Neuronal stem cell (in vitro differentiated cells): ENCODE measurements at regions not wholly inside any gene's neighbourhood (a gene's known extent, or its start where the extent isn't known, plus 50 kb on each side); places are given as distances from the start of the nearest gene placed in this dataset.

Experiments used
- DNase-seq: peaks from one replicate; pipeline ENCODE4 v3.0.0-alpha.2; 2013; ENCODE audit warnings: low spot score
- H2AFZ ChIP-seq: one replicate; pipeline ENCODE4 v1.6.1; 2013; ENCODE audit warnings: mild to moderate bottlenecking, low read length, inconsistent platforms
- H2AK5ac ChIP-seq: 2 replicates; pipeline ENCODE4 v1.6.1; 2013; ENCODE audit warnings: low read depth, mild to moderate bottlenecking, inconsistent platforms, low read length, moderate library complexity, mixed read lengths
- H2BK120ac ChIP-seq: 2 replicates; pipeline ENCODE4 v1.6.1; 2013; ENCODE audit warnings: low read depth, mild to moderate bottlenecking, inconsistent platforms, low read length, moderate library complexity, mixed read lengths
- H2BK12ac ChIP-seq: one replicate; pipeline ENCODE4 v1.6.1; 2013; ENCODE audit warnings: low read length, inconsistent platforms
- H2BK15ac ChIP-seq: 2 replicates; pipeline ENCODE4 v1.6.1; 2013; ENCODE audit warnings: mild to moderate bottlenecking, low read length, inconsistent platforms, mixed read lengths
- H2BK5ac ChIP-seq: one replicate; pipeline ENCODE4 v1.6.1; 2013; ENCODE audit warnings: inconsistent platforms, mild to moderate bottlenecking, low read length, moderate library complexity
- H3K14ac ChIP-seq: one replicate; pipeline ENCODE4 v1.6.1; 2013; ENCODE audit warnings: low read length, inconsistent platforms
- H3K18ac ChIP-seq: 2 replicates; pipeline ENCODE4 v1.6.1; 2013; ENCODE audit warnings: low read length, inconsistent platforms
- H3K23ac ChIP-seq: 2 replicates; pipeline ENCODE4 v1.6.1; 2013; ENCODE audit warnings: low read depth, mild to moderate bottlenecking, mixed read lengths, low read length, inconsistent platforms; ENCODE audit not compliant: poor library complexity
- H3K27ac ChIP-seq: replicated peaks from 3 replicates; pipeline ENCODE4 v1.5.1; 2013; ENCODE audit warnings: low read length, inconsistent platforms
- H3K27me3 ChIP-seq, 3 experiments: 2 replicates each; pipeline ENCODE4 v1.6.1; 2013; ENCODE audit warnings: low read length in 3 of 3, mild to moderate bottlenecking in 2 of 3, inconsistent platforms in 1 of 3, low read depth in 1 of 3, mixed read lengths in 1 of 3, moderate library complexity in 1 of 3; ENCODE audit not compliant: control insufficient read depth in 3 of 3, insufficient read depth in 3 of 3
- H3K36me3 ChIP-seq, 2 donors: replicated peaks in 1 of 2; 2 replicates each; pipeline ENCODE4 v1.6.1; 2013; ENCODE audit warnings: low read length in 2 of 2; ENCODE audit not compliant: control insufficient read depth in 2 of 2, insufficient read depth in 2 of 2
- H3K4ac ChIP-seq: 2 replicates; pipeline ENCODE4 v1.6.1; 2013; ENCODE audit warnings: inconsistent platforms, mild to moderate bottlenecking, low read length, moderate library complexity
- H3K4me1 ChIP-seq, 2 donors: 1 replicate in 1 of 2; 2 replicates in 1 of 2; pipeline ENCODE4 v1.6.1; 2013; ENCODE audit warnings: low read length in 2 of 2, low read depth in 1 of 2; ENCODE audit not compliant: control insufficient read depth in 2 of 2, insufficient read depth in 1 of 2
- H3K4me2 ChIP-seq: one replicate; pipeline ENCODE4 v1.6.1; 2013; ENCODE audit warnings: mild to moderate bottlenecking, low read length, inconsistent platforms; ENCODE audit not compliant: insufficient read depth, poor library complexity, severe bottlenecking
- H3K4me3 ChIP-seq, 2 donors: 2 replicates each; pipeline ENCODE4 v1.5.1; 2013; ENCODE audit warnings: low read length in 2 of 2, mild to moderate bottlenecking in 2 of 2, inconsistent platforms in 1 of 2, moderate library complexity in 1 of 2
- H3K79me1 ChIP-seq: one replicate; pipeline ENCODE4 v1.6.1; 2013; ENCODE audit warnings: low read depth, mild to moderate bottlenecking, inconsistent platforms, low read length, moderate library complexity
- H3K9ac ChIP-seq: one replicate; pipeline ENCODE4 v1.6.1; 2013; ENCODE audit warnings: mild to moderate bottlenecking, low read depth, low read length, inconsistent platforms; ENCODE audit not compliant: poor library complexity
- H3K9me3 ChIP-seq, 2 donors: replicated peaks in 1 of 2; 2 replicates each; pipeline versions ENCODE3 to v1.6.1; 2013; ENCODE audit warnings: low read length in 2 of 2, mild to moderate bottlenecking in 2 of 2, inconsistent platforms in 1 of 2, low read depth in 1 of 2, mixed read lengths in 1 of 2, moderate library complexity in 1 of 2; ENCODE audit not compliant: control insufficient read depth in 2 of 2, insufficient read depth in 1 of 2
- H4K8ac ChIP-seq: one replicate; pipeline ENCODE4 v1.6.1; 2013; ENCODE audit warnings: low read depth, mild to moderate bottlenecking, inconsistent platforms, low read length, moderate library complexity
- H4K91ac ChIP-seq: one replicate; pipeline ENCODE4 v1.6.1; 2013; ENCODE audit warnings: low read length, low read depth, mild to moderate bottlenecking, inconsistent platforms; ENCODE audit not compliant: poor library complexity
- WGBS, 2 donors: extraction: QIAGEN DNeasy Blood & Tissue Kit; methylation state at CpG; one replicate each; pipeline ENCODE4 v1.1.7; 2013; ENCODE audit warnings: missing lambda C conversion rate in 2 of 2, mixed read lengths in 1 of 2; ENCODE audit not compliant: insufficient read length in 2 of 2, insufficient replicate concordance in 1 of 2; ENCODE audit errors: extremely low coverage in 2 of 2; 5-methylcytosine and 5-hydroxymethylcytosine counted together

- H3K79me1 ChIP-seq: no peaks in the 10 kb centered on the region
- H3K14ac ChIP-seq: no peak overlapping the region
- no peaks in the 10 kb centered on the region for H3K36me3 ChIP-seq
- H4K8ac ChIP-seq: no peak overlapping the region
- no peak overlapping the region for H3K27ac ChIP-seq
- no peaks in the 10 kb centered on the region for H3K27me3 ChIP-seq
- no peak overlapping the region for H3K4me2 ChIP-seq
- no peak overlapping the region for H2BK15ac ChIP-seq
- no peak overlapping the region for H3K9ac ChIP-seq
- no peak overlapping the region for H2BK12ac ChIP-seq
- H3K23ac ChIP-seq: no peak overlapping the region
- H2AK5ac ChIP-seq: no peak overlapping the region
- peaks cover 0 to 3% of the 10 kb centered on the region in 2 donors for H3K4me1 ChIP-seq
- no peak overlapping the region for H2AFZ ChIP-seq
- H2BK5ac ChIP-seq: no peak overlapping the region
- H3K4me3 ChIP-seq: no peak overlapping the region
- H3K9me3 ChIP-seq: no peaks in the 10 kb centered on the region
- H2BK120ac ChIP-seq: no peak overlapping the region
- WGBS, 2 donors: no CpG with 5 or more reads among the region's 4 CpGs
- no peak for DNase-seq
- H3K18ac ChIP-seq: no peak overlapping the region
- H3K4ac ChIP-seq: no peak overlapping the region
- no peak overlapping the region for H4K91ac ChIP-seq
Observed at GRCh38 chr6:10250655-10251220, 164.1 kb downstream of the TFAP2A start.

- H2BK15ac ChIP-seq: no peak overlapping the region
Observed at GRCh38 chr6:10248378-10248843, 166.5 kb downstream of the TFAP2A start.

GRCh38 chr6:10237298-10238038 lies 177.4 kb downstream of the TFAP2A start:
- H3K36me3 ChIP-seq: no peaks in the 10 kb centered on the region
- H2AK5ac ChIP-seq: no peak overlapping the region
- H2BK15ac ChIP-seq: no peak overlapping the region
- H3K27ac ChIP-seq: no peak overlapping the region
- no peak for DNase-seq
- no peak overlapping the region for H3K23ac ChIP-seq
- H4K91ac ChIP-seq: no peak overlapping the region
- no peak overlapping the region for H3K4me3 ChIP-seq
- H3K4me2 ChIP-seq: no peak overlapping the region
- H3K4me1 ChIP-seq: no peaks in the 10 kb centered on the region
- no CpG with 5 or more reads among the region's 10 CpGs for WGBS, 2 donors
- H2BK5ac ChIP-seq: no peak overlapping the region
- H2AFZ ChIP-seq: no peak overlapping the region
- H2BK120ac ChIP-seq: no peak overlapping the region
- H3K27me3 ChIP-seq: no peaks in the 10 kb centered on the region
- no peak overlapping the region for H2BK12ac ChIP-seq
- H3K9ac ChIP-seq: no peak overlapping the region
- H3K79me1 ChIP-seq: no peaks in the 10 kb centered on the region
- no peak overlapping the region for H3K18ac ChIP-seq
- H3K14ac ChIP-seq: no peak overlapping the region
- H4K8ac ChIP-seq: no peak overlapping the region
- no peaks in the 10 kb centered on the region for H3K9me3 ChIP-seq
- no peak overlapping the region for H3K4ac ChIP-seq

More at GRCh38 chr6:10248378-10248843, 166.5 kb downstream of the TFAP2A start:
- no CpG with 5 or more reads among the region's 7 CpGs for WGBS, 2 donors
- no peaks in the 10 kb centered on the region for H3K27me3 ChIP-seq
- H2BK5ac ChIP-seq: no peak overlapping the region
- H3K4ac ChIP-seq: no peak overlapping the region
- no peaks in the 10 kb centered on the region for H3K9me3 ChIP-seq
- no peak overlapping the region for H3K4me3 ChIP-seq
- H2BK12ac ChIP-seq: no peak overlapping the region
- no peak overlapping the region for H4K8ac ChIP-seq
- H3K18ac ChIP-seq: no peak overlapping the region
- no peak overlapping the region for H2AK5ac ChIP-seq
- peaks cover 0 to 3% of the 10 kb centered on the region in 2 donors for H3K4me1 ChIP-seq
- no peak overlapping the region for H3K23ac ChIP-seq
- no peak overlapping the region for H3K14ac ChIP-seq
- no peaks in the 10 kb centered on the region for H3K36me3 ChIP-seq
- no peak overlapping the region for H2BK120ac ChIP-seq
- no peak overlapping the region for H4K91ac ChIP-seq
- H3K79me1 ChIP-seq: no peaks in the 10 kb centered on the region
- H3K9ac ChIP-seq: no peak overlapping the region
- H3K4me2 ChIP-seq: no peak overlapping the region
- no peak overlapping the region for H2AFZ ChIP-seq
- H3K27ac ChIP-seq: no peak overlapping the region
- no peak for DNase-seq

- Histone ChIP-seq H2BK5ac (no peak overlapping the region), H3K4me1 (no peaks in the 10 kb centered on the region), H3K36me3 (no peaks in the 10 kb centered on the region), H2BK120ac (no peak overlapping the region), H3K9me3 (no peaks in the 10 kb centered on the region), H2AFZ (no peak overlapping the region), H3K4me2 (no peak overlapping the region), H3K18ac (no peak overlapping the region), H3K79me1 (no peaks in the 10 kb centered on the region), H3K23ac (no peak overlapping the region), H2BK15ac (no peak overlapping the region), H3K4ac (no peak overlapping the region), H2BK12ac (no peak overlapping the region), H3K4me3 (no peak overlapping the region), H2AK5ac (no peak overlapping the region), H3K27me3 (no peaks in the 10 kb centered on the region), H3K14ac (no peak overlapping the region), H3K27ac (no peak overlapping the region), H4K91ac (no peak overlapping the region), H3K9ac (no peak overlapping the region), H4K8ac (no peak overlapping the region)
- no peak for DNase-seq
- whole genome bisulfite sequencing, 2 donors: no CpG with 5 or more reads among the region's 4 CpGs
Observed at GRCh38 chr6:10235344-10235743, 179.5 kb downstream of the TFAP2A start.
